Coronary artery (tissue), 2 donors: ENCODE measurements at regions not wholly inside any gene's neighbourhood (a gene's known extent, or its start where the extent isn't known, plus 50 kb on each side); places are given as distances from the start of the nearest gene placed in this dataset.

ENCODE experiments used
- DNase-seq: peaks from one replicate; pipeline ENCODE4 v3.0.0-alpha.2; 2017; ENCODE audit warnings: low spot score
- H3K27ac ChIP-seq, 2 donors: fragments of 200-600 bp; sonication (generic); one replicate each; pipeline ENCODE4 v1.5.1; 2016 to 2019
- H3K4me3 ChIP-seq: fragments of 200-600 bp; sonication (generic); 2 replicates; pipeline ENCODE4 v1.5.1; 2016; ENCODE audit warnings: mild to moderate bottlenecking, moderate library complexity
- CTCF ChIP-seq: fragments of 200-600 bp; sonication (generic); IDR thresholded peaks from one replicate; pipeline ENCODE4 v1.5.1; 2019; ENCODE audit warnings: antibody characterized with exemption

GRCh38 chr10:130767116-130767730, 544.3 kb downstream of the TCERG1L start:
- no peak for TF ChIP-seq CTCF
- no peak for DNase-seq
- Histone ChIP-seq H3K4me3 (no peak overlapping the region), H3K27ac (no peak overlapping the region)

GRCh38 chr10:130769146-130770017, 542.1 kb downstream of the TCERG1L start:
- TF ChIP-seq CTCF, result no peak
- H3K4me3 ChIP-seq, result no peak overlapping the region
- no peak overlapping the region for H3K27ac ChIP-seq
- no peak for DNase-seq

- TF ChIP-seq CTCF, result no peak
- H3K27ac ChIP-seq, result no peak overlapping the region
- H3K4me3 ChIP-seq, result no peak overlapping the region
- no peak for DNase-seq
Measured at GRCh38 chr10:130770018-130770630, 541.4 kb downstream of the TCERG1L start.

GRCh38 chr10:130771491-130771946, 540.0 kb downstream of the TCERG1L start:
- Histone ChIP-seq H3K27ac (no peak overlapping the region), H3K4me3 (no peak overlapping the region)
- DNase-seq, result no peak
- TF ChIP-seq CTCF, result no peak

GRCh38 chr10:130772056-130772455, 539.5 kb downstream of the TCERG1L start:
- no peak for DNase-seq
- no peak overlapping the region for H3K27ac ChIP-seq
- H3K4me3 ChIP-seq, result no peak overlapping the region
- no peak for TF ChIP-seq CTCF

- TF ChIP-seq CTCF, result no peak
- no peak overlapping the region for H3K27ac ChIP-seq
- no peak for DNase-seq
- no peak overlapping the region for H3K4me3 ChIP-seq
Measured at GRCh38 chr10:130772676-130773075, 538.8 kb downstream of the TCERG1L start.
